WI38 (cell line): ENCODE measurements at regions not wholly inside any gene's neighbourhood (a gene's known extent, or its start where the extent isn't known, plus 50 kb on each side); places are given as distances from the start of the nearest gene placed in this dataset.

Experiments
- H3K4me3 ChIP-seq: 2 replicates; pipeline ENCODE4 v1.5.1; 2011; ENCODE audit warnings: low read depth, mild to moderate bottlenecking, control low read depth, low read length
- CTCF ChIP-seq: IDR thresholded peaks from 2 replicates; pipeline ENCODE4 v1.5.1; 2012; ENCODE audit warnings: low read depth, mild to moderate bottlenecking, control low read depth, low read length

GRCh38 chr13:106372199-106373155 lies 163.0 kb downstream of the EFNB2 start:
- no peak overlapping the region for H3K4me3 ChIP-seq

GRCh38 chr13:106371024-106371423 lies 164.4 kb downstream of the EFNB2 start:
- H3K4me3 ChIP-seq, result no peak overlapping the region
- no peak for TF ChIP-seq CTCF

More at GRCh38 chr13:106372199-106373155, 163.0 kb downstream of the EFNB2 start:
- no peak for TF ChIP-seq CTCF

- TF ChIP-seq CTCF, result no peak
- H3K4me3 ChIP-seq, result no peak overlapping the region
These were observed 165.6 kb downstream of the EFNB2 start for GRCh38 chr13:106369858-106370257.

- TF ChIP-seq CTCF, result no peak
- H3K4me3 ChIP-seq, result no peak overlapping the region
These were observed 166.4 kb downstream of the EFNB2 start for GRCh38 chr13:106369091-106369490.

GRCh38 chr13:106367361-106367971 lies 168.0 kb downstream of the EFNB2 start:
- H3K4me3 ChIP-seq, result no peak overlapping the region
- TF ChIP-seq CTCF, result no peak

GRCh38 chr13:106362707-106363106 lies 172.8 kb downstream of the EFNB2 start:
- no peak overlapping the region for H3K4me3 ChIP-seq
- no peak for TF ChIP-seq CTCF

GRCh38 chr13:106361621-106362020 lies 173.8 kb downstream of the EFNB2 start:
- no peak overlapping the region for H3K4me3 ChIP-seq
- no peak for TF ChIP-seq CTCF
